Sigmoid colon (tissue), 4 donors: ENCODE measurements at regions not wholly inside any gene's neighbourhood (a gene's known extent, or its start where the extent isn't known, plus 50 kb on each side); places are given as distances from the start of the nearest gene placed in this dataset.

Experiments
- POLR2AphosphoS5 ChIP-seq, 4 donors: sonication (generic); formaldehyde crosslinking; IDR thresholded peaks; one replicate each; pipeline ENCODE4 v1.6.1; 2017; ENCODE audit warnings: antibody characterized with exemption in 4 of 4
- TF ChIP-seq, protein P1 (sequence below), 4 experiments: fragments of 450-650 bp in 3 of 4; fragments of 200-600 bp in 1 of 4; IDR thresholded peaks; one replicate each; pipeline ENCODE4 v1.5.1; 2016 to 2019; ENCODE audit warnings: antibody characterized with exemption in 4 of 4, mild to moderate bottlenecking in 3 of 4, moderate library complexity in 2 of 4

- TF ChIP-seq, protein P1, sequence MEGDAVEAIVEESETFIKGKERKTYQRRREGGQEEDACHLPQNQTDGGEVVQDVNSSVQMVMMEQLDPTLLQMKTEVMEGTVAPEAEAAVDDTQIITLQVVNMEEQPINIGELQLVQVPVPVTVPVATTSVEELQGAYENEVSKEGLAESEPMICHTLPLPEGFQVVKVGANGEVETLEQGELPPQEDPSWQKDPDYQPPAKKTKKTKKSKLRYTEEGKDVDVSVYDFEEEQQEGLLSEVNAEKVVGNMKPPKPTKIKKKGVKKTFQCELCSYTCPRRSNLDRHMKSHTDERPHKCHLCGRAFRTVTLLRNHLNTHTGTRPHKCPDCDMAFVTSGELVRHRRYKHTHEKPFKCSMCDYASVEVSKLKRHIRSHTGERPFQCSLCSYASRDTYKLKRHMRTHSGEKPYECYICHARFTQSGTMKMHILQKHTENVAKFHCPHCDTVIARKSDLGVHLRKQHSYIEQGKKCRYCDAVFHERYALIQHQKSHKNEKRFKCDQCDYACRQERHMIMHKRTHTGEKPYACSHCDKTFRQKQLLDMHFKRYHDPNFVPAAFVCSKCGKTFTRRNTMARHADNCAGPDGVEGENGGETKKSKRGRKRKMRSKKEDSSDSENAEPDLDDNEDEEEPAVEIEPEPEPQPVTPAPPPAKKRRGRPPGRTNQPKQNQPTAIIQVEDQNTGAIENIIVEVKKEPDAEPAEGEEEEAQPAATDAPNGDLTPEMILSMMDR (IDR thresholded peaks at IDR 0.05) = no peak
- no peak for TF ChIP-seq POLR2AphosphoS5 (IDR thresholded peaks at IDR 0.05)
Measured at GRCh38 chr20:23203310-23203709, 117.2 kb upstream of the CD93 start.
